ENCODE measurements at regions not wholly inside any gene's neighbourhood (a gene's known extent, or its start where the extent isn't known, plus 50 kb on each side); places are given as distances from the start of the nearest gene placed in this dataset.

DNA sequence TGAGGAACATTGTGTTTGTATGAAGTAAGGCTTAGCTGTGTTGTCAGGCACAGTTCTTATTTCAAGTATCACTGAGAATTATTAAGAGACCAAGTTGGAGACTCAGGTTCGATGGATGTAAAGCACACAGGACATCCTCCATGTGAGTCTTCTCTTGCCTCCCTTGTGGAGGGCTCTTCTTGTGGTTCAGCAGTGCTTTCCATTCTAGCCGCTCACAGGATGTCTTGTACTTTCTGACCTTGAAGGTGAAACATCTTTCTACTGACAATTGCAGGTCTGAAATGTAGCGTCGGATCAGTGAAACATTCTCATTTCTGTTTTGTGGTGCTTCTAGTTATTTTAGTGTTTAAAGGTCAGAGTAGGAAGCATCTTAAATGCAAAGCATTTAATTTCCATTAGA, 154.6 kb downstream of the HIPK3 start:
- no peak for DNase-seq (ENCODE audit: low read depth)

DNA sequence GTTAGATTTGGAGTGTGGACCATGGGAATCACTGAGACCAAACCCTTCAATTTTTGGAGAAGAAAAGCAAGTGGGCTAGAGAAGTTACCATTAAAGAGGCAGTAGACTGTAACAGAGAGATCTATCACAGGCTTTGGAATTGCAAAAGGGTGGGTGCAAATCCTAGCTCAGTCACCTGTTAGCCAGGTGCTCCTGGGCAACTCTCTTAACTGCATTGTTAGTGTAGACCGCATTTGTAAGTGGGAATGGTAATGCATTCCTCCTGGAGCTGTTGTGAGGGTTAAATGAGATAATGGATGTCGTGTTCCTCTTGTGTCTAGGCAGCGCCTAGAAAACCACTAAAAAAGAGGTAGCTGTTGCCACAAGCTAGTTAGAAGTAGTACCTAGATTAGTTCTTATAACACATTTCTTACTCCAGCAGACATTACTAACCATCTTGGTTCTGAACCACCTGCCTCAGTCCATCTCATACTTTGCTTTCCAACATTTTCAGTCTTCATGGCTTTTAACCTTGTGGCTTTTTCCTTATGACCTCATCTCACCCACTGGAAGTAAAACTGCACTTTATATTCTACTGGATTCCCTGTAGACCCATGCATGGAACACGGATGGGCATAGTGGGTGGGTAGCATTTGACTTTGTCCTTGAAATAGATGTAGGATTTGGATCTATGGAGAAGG, 153.0 kb downstream of the HIPK3 start:
- DNase-seq (ENCODE audit: low read depth) = no peak
